HG02852 (cell line): ENCODE measurements at regions not wholly inside any gene's neighbourhood (a gene's known extent, or its start where the extent isn't known, plus 50 kb on each side); places are given as distances from the start of the nearest gene placed in this dataset.
"Not testable (repeated sequence)": the region's sequence is repeated elsewhere in the genome, so short reads cannot be mapped to it uniquely, and the experiment has no call there.

Source experiments
- ATAC-seq: cut with Tn5 transposase; IDR thresholded peaks from one replicate; pipeline ENCODE4 v1.9.1; 2021; ENCODE audit warnings: mild to moderate bottlenecking, moderate library complexity; ENCODE audit not compliant: unreplicated experiment

DNA sequence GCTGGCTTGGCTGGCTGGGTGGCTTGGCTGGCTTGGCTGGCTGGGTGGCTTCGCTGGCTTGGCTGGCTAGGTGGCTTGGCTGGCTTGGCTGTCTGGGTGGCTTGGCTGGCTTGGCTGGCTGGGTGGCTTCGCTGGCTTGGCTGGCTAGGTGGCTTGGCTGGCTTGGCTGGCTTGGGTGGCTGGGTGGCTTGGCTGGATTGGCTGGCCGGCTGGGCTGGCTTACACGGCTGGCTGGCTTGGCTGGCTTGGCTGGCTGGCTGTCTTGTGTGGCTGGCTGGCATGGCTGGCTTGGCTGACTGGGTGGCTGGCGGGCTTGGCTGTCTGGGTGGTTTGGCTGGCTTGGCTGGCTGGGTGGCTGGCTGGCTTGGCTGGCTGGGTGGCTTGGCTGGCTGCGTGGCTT, 437.0 kb downstream of the GOLGA6L6 start:
- ATAC-seq: not testable (repeated sequence)

GRCh38 chr15:20102862-20103261, 438.7 kb downstream of the GOLGA6L6 start:
- ATAC-seq: not testable (repeated sequence)

DNA sequence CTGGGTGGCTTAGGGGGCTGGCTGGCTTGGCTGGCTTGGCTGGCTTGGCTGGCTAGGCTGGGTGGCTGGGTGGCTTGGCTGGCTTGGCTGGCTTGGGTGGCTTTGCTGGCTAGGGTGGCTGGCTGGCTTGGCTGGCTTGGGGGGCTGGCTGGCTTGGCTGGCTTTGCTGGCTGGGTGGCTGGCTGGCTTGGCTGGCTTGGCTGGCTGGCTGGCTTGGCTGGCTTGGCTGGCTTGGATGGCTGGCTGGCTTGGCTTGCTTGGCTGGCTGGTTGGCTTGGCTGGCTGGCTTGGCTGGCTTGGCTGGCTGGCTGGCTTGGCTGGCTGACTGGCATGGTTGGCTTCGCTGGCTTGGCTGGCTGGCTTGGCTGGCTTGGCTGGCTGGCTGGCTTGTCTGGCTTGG, 439.4 kb downstream of the GOLGA6L6 start:
- ATAC-seq: not testable (repeated sequence)

- not testable (repeated sequence) for ATAC-seq
These were observed 440.3 kb downstream of the GOLGA6L6 start for GRCh38 chr15:20101281-20101680.

DNA sequence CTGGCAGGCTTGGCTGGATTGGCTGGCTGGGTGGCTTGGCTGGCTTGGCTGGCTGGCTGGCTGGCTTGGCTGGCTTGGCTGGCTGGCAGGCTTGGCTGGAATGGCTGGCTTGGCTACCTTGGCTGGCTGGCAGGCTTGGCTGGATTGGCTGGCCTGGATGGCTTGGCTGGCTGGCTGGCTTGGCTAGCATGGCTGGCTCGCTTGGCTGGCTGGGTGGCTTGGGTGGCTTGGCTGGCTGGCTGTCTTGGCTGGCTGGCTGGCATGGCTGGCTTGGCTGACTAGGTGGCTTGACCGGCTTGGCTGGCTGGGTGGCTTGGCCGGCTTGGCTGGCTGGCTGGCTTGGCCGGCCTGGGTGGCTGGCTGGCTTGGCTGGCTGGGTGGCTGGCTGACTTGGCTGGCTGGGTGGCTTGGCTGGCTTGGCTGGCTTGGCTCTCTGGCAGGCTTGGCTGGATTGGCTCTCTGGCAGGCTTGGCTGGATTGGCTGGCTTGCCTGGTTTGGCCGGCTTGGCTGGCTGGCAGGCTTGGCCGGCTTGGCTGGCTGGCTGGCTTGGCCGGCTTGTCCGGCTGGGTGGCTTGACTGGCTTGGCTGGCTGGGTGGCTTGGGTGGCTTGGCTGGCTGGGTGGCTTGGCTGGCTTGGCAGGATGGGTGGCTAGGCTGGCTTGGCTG, 440.9 kb downstream of the GOLGA6L6 start:
- not testable (repeated sequence) for ATAC-seq

DNA sequence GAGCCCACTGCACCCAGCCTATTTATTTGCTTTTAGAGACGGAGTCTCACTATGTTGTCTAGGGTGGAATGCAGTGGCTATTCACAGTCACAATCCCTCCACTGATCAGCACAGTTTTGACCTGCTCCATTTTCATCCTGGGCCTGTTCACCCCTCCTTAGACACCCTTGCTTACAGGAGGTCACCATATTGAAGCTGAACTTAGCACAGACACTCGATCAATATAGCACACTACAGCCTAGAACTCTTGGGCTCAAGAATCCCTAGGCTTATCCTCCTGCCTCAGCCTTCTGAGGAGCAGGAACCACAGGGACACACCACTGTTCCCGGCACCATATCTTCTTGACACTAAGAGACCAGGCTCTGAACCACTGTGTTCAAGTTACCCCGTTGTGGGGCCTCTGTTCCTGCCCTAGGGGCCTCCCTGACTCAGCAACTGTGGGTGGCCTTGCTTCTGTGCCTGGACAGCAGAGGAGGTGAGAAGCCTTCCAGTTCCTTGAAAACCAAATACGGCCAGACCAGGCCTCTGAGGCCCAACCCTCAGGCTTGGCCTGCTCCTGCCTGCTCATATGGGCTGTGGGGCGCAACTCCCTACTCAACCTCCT, 445.8 kb downstream of the GOLGA6L6 start:
- ATAC-seq: not testable (repeated sequence)

GRCh38 chr15:20089541-20089940, 452.1 kb downstream of the GOLGA6L6 start:
- not testable (repeated sequence) for ATAC-seq

DNA sequence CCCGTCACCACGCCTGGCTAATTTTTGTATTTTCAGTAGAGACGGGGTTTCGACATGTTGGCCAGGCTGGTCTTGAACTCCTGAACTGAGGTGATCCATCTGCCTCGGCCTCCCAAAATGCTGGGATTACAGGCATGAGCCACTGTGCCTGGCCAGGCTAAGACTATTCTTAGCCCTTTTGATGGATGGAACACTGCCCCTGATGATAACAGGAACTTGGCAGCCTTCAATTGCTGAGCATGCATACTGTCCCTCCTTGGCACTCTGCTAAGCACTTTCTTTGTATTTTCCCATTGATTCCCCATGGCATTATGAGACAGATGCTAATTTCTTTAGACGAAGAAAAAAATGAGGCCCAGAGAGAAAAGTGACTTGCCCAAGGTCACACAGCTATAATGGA, 457.6 kb downstream of the GOLGA6L6 start:
- ATAC-seq: not testable (repeated sequence)

- not testable (repeated sequence) for ATAC-seq
These were observed 467.5 kb downstream of the GOLGA6L6 start for GRCh38 chr15:20074082-20074481.

DNA sequence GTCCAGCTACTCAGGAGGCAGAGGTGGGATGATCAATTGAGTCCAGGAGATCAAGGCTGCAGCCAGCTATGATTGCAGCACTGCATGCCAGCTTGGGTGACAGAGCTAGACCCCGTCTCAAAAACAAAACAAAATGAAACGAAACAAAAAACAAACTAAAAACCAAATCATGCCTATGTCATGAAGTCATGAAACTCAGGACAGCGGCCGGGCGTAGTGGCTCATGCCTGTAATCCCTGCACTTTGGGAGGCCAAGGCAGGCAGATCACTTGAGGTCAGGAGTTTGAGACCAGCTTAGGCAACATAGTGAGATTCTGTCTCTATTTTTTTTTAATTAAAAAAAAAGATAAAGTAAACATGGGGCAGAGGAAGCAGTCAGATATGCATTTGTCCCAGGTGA, 472.6 kb downstream of the GOLGA6L6 start:
- not testable (repeated sequence) for ATAC-seq

GRCh38 chr15:20066173-20066572, 475.4 kb downstream of the GOLGA6L6 start:
- not testable (repeated sequence) for ATAC-seq

DNA sequence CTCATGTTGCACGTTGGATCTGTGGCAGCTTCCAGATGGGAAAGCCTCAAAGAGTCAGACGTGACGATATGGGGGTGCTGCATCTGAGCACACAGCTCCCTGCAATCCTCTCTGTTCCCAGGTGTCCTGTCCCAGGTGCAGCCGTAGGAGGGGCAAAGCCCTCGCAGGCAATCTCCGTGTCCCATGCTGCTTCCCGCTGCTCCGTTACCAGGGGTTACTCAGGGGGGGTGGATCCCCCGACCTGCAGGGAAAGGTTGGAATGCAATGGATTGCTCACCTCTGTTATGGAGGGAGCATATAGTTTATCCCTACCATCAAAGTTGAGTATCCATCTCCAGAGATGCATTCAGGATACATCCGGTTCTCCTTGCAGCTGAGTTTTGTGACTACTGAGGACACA, 476.1 kb downstream of the GOLGA6L6 start:
- ATAC-seq: not testable (repeated sequence)

- not testable (repeated sequence) for ATAC-seq
These were observed 478.4 kb downstream of the GOLGA6L6 start for GRCh38 chr15:20063167-20063566.

- ATAC-seq: not testable (repeated sequence)
These were observed 480.8 kb downstream of the GOLGA6L6 start for GRCh38 chr15:20060838-20061237.

DNA sequence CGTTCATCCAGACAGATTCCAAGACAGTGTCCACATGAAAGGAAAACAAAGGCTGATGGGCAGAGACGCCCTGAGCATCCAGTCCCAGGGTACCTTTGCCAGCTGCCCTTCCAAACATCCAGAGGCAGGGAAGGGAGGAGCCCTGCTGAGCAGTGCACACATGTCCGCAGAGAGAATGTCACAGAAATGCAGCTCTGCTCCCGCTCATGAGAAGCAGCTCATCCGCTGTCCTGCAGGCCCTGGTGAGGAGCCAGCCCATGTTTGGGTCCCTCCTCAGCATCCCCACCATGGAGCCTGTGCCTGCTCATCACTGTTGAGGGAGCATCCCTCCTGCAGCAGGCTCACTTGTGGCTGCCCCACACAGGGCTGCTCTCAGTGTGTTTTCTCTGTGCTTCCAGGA, 484.7 kb downstream of the GOLGA6L6 start:
- not testable (repeated sequence) for ATAC-seq

DNA sequence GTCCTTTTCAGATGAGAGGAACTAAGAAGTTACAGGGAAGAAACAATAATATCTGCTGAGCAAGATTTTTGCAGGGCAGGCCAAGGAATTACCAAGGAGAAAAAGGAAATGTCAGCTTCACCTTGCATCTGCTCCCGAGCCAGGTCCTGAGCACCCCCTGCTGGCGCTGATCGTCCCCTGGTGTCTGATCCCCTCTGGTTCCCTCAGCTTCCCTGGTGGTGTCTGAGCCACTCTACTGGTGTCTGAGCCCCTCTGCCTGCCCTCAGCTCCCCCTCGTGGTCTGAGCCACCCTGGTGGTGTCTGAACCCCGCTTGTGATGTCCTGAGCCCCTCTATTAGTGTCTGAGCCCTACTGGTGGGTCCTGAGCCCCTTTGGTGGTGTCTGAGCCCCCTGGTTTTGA, 485.7 kb downstream of the GOLGA6L6 start:
- ATAC-seq: not testable (repeated sequence)

DNA sequence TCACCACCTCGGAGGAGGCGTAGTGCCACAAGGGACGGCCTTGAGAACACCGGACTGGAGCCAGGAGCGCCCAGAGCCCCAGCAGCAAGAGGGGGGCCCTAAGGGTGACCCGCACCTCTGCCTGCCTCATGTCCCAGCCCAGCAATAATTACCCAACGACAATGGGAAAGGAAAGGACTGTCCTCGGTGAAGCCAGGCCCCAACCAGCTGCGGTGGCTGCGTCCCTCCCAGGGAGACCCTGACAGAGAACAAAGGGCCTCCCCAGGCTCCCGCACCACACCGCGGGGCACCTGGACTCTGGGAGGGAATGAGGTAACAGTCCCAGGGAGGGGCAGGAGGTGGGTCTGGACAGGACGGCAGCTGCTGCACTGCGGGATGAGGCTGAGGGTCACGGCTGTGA, 493.4 kb downstream of the GOLGA6L6 start:
- ATAC-seq: not testable (repeated sequence)

DNA sequence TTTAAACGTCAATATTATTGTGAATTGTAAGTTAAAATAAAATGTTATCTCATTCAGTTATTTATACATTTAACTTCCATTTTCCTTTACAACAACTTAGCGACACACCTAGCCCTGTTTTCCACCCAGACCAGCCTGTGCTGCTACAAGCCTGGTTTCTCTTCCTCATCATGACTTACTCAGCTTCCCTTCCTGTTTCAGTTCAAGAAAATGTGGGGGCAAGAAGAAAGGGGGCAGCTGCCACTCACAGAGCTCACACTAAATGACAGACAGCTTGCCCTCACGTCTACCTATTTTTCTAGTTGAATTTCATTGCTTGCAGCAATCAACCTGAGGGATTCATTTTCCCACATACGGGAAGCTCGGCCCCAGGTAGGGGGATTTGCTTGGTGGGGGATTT, 496.4 kb downstream of the GOLGA6L6 start:
- not testable (repeated sequence) for ATAC-seq

DNA sequence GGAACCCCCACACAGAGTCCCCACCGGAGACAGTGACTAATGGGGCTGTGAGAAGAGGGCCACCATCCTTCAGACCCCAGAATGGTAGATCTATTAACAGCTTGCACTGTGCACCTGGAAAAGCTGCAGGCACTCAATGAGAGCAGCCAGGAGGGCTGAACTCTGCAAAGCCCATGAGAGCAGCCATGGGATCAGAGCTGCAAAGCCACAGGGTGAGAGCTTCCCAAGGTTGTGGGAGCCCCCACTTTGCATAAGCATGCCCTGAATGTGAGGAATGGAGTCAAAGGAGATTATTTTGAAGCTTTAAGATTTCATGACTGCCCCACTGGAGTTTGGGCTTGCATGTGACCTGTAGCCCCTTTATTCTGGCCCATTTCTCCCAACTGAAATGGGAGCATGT, 500.9 kb downstream of the GOLGA6L6 start:
- ATAC-seq: not testable (repeated sequence)

GRCh38 chr15:20025040-20025439, 516.6 kb downstream of the GOLGA6L6 start:
- not testable (repeated sequence) for ATAC-seq

- ATAC-seq: not testable (repeated sequence)
These were observed 519.3 kb downstream of the GOLGA6L6 start for GRCh38 chr15:20022349-20022748.

DNA sequence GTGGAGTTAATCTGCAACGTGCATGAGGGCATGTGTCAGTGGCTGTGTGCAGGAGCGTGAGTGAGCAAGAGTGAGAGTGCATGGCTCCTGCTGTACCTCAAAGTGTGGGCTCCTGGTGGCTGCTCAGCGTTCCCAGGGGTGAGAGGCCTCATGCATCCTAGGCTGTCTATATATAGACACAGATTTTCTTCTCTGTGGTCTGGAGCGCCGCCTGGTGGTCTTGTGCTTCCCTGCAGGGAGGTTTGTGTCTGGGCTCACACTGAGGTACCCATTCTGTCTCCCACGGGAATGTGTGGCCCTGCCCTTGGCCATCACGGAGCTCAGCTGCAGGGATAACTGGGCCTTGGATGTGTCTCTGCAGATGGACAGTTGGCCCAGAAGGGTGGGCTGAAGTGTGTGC, 520.2 kb downstream of the GOLGA6L6 start:
- ATAC-seq: not testable (repeated sequence)
